Astrocyte (in vitro differentiated cells and primary cell): ENCODE measurements at regions not wholly inside any gene's neighbourhood (a gene's known extent, or its start where the extent isn't known, plus 50 kb on each side); places are given as distances from the start of the nearest gene placed in this dataset.
A peak's percentile ranks its signal among the peaks of the same experiment; 100 is the strongest.

ENCODE experiments used
- DNase-seq: peaks from one replicate; pipeline ENCODE4 v3.0.0-alpha.2; 2010; ENCODE audit warnings: low read depth
- FAIRE-seq: peaks from 2 replicates; lab custom pipeline; 2011; peaks lifted over from hg19 to GRCh38; lab: Jason Lieb, UNC
- H2AFZ ChIP-seq: 2 replicates; pipeline ENCODE4 v1.6.0; 2012; ENCODE audit warnings: low read depth, low read length, inconsistent platforms
- H3K27ac ChIP-seq: 2 replicates; pipeline ENCODE4 v1.5.1; 2011; ENCODE audit warnings: low read depth, low read length, inconsistent platforms
- H3K27me3 ChIP-seq: 2 replicates; pipeline ENCODE4 v1.6.0; 2011; ENCODE audit warnings: low read length, inconsistent platforms; ENCODE audit not compliant: insufficient read depth
- H3K36me3 ChIP-seq: 2 replicates; pipeline ENCODE4 v1.5.1; 2011; ENCODE audit warnings: low read length, inconsistent platforms; ENCODE audit not compliant: insufficient read depth
- H3K4me1 ChIP-seq: 2 replicates; pipeline ENCODE4 v1.5.1; 2011; ENCODE audit warnings: low read length, inconsistent platforms; ENCODE audit not compliant: insufficient read depth
- H3K4me2 ChIP-seq: 2 replicates; pipeline ENCODE4 v1.6.0; 2012; ENCODE audit warnings: low read length, inconsistent platforms
- H3K4me3 ChIP-seq: 2 replicates; pipeline ENCODE4 v1.5.1; 2011; ENCODE audit warnings: low read depth, mild to moderate bottlenecking, low read length, inconsistent platforms; ENCODE audit not compliant: insufficient read depth
- H3K79me2 ChIP-seq: 2 replicates; pipeline ENCODE4 v1.6.0; 2012; ENCODE audit warnings: mild to moderate bottlenecking, low read length, inconsistent platforms; ENCODE audit not compliant: insufficient read depth
- H3K9ac ChIP-seq: 2 replicates; pipeline ENCODE4 v1.6.0; 2012; ENCODE audit warnings: mild to moderate bottlenecking, low read length, inconsistent platforms
- H3K9me3 ChIP-seq: 2 replicates; pipeline ENCODE4 v1.5.1; 2012; ENCODE audit warnings: low read depth, mild to moderate bottlenecking, low read length, inconsistent platforms; ENCODE audit not compliant: insufficient read depth
- H4K20me1 ChIP-seq: 2 replicates; pipeline ENCODE4 v1.6.0; 2012; ENCODE audit warnings: low read length, inconsistent platforms; ENCODE audit not compliant: insufficient read depth
- H3K27ac Mint-ChIP-seq: one replicate; pipeline ENCODE4 v1.8.0; 2021; ENCODE audit warnings: mild to moderate bottlenecking, mixed read lengths; ENCODE audit not compliant: unreplicated experiment
- H3K27me3 Mint-ChIP-seq: one replicate; pipeline ENCODE4 v1.8.0; 2021; ENCODE audit warnings: low read depth, mixed read lengths; ENCODE audit not compliant: unreplicated experiment
- H3K36me3 Mint-ChIP-seq: one replicate; pipeline ENCODE4 v1.8.0; 2021; ENCODE audit warnings: low read depth, mixed read lengths; ENCODE audit not compliant: unreplicated experiment
- H3K4me1 Mint-ChIP-seq: one replicate; pipeline ENCODE4 v1.8.0; 2021; ENCODE audit warnings: low read depth, mixed read lengths; ENCODE audit not compliant: unreplicated experiment
- H3K4me3 Mint-ChIP-seq: one replicate; pipeline ENCODE4 v1.8.0; 2021; ENCODE audit warnings: mild to moderate bottlenecking, moderate library complexity, mixed read lengths; ENCODE audit not compliant: unreplicated experiment
- H3K9me3 Mint-ChIP-seq: one replicate; pipeline ENCODE4 v1.8.0; 2021; ENCODE audit warnings: mild to moderate bottlenecking, mixed read lengths; ENCODE audit not compliant: unreplicated experiment
- EZH2 ChIP-seq: IDR thresholded peaks from 2 replicates; pipeline ENCODE4 v1.6.1; 2012; ENCODE audit warnings: mild to moderate bottlenecking, low read length, inconsistent platforms; ENCODE audit not compliant: insufficient read depth
- TF ChIP-seq, protein P1 (sequence below): IDR thresholded peaks from 2 replicates; pipeline ENCODE4 v1.5.1; 2011; ENCODE audit warnings: low read depth, mild to moderate bottlenecking, inconsistent platforms, low read length, moderate library complexity; ENCODE audit not compliant: insufficient read depth

DNA sequence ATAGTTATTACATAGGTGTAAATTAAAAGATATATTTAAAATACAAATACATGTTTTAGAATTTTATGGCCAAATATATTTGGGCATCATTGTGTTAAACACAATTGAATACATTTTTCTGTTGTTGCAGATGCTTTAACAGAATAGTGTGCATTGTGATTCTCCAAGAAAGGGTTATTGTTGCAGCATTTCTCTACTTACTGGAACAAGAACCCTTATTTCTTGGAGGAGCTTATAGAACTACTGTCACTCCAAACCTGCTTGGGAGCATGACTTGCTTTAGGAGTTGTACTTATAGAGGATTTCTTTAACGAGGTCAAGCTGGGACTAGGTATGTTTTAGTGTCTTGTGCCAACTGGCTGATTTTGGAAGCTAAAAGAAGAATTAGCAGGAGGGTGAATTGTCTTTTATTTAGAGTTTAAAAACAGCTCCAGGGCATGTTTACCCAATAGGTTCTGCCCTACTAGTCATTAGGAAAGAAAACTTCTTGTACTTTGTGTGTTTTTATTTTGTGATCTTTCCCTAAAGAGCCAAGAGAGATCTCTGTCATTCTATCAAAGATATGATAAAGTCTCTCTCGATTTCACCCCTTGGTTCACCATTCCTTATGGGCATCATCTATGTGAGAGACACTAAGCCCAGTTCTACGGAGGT lies 279.8 kb upstream of the SALL1 start:
- Mint-ChIP-seq H3K4me3 (no peak overlapping the region), H3K36me3 (no peaks in the 10 kb centered on the region), H3K27ac (peak overlapping the region; percentile 8), H3K4me1 (peaks cover 23% of the 10 kb centered on the region), H3K9me3 (peaks cover 2% of the 10 kb centered on the region), H3K27me3 (peaks cover 10% of the 10 kb centered on the region)
- Histone ChIP-seq H3K9ac (peak overlapping the region; percentile 1), H4K20me1 (no peaks in the 10 kb centered on the region), H3K27me3 (no peaks in the 10 kb centered on the region), H3K4me1 (peaks cover 22% of the 10 kb centered on the region), H3K79me2 (no peaks in the 10 kb centered on the region), H3K36me3 (no peaks in the 10 kb centered on the region), H3K4me2 (peak overlapping the region; percentile 79), H3K9me3 (no peaks in the 10 kb centered on the region), H3K27ac (peak overlapping the region; percentile 49), H3K4me3 (peak overlapping the region; percentile 5), H2AFZ (no peak overlapping the region)
- FAIRE-seq (no peak), DNase-seq (no peak)
- TF ChIP-seq, protein P1, sequence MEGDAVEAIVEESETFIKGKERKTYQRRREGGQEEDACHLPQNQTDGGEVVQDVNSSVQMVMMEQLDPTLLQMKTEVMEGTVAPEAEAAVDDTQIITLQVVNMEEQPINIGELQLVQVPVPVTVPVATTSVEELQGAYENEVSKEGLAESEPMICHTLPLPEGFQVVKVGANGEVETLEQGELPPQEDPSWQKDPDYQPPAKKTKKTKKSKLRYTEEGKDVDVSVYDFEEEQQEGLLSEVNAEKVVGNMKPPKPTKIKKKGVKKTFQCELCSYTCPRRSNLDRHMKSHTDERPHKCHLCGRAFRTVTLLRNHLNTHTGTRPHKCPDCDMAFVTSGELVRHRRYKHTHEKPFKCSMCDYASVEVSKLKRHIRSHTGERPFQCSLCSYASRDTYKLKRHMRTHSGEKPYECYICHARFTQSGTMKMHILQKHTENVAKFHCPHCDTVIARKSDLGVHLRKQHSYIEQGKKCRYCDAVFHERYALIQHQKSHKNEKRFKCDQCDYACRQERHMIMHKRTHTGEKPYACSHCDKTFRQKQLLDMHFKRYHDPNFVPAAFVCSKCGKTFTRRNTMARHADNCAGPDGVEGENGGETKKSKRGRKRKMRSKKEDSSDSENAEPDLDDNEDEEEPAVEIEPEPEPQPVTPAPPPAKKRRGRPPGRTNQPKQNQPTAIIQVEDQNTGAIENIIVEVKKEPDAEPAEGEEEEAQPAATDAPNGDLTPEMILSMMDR, result no peak
- no peak for TF ChIP-seq EZH2

DNA sequence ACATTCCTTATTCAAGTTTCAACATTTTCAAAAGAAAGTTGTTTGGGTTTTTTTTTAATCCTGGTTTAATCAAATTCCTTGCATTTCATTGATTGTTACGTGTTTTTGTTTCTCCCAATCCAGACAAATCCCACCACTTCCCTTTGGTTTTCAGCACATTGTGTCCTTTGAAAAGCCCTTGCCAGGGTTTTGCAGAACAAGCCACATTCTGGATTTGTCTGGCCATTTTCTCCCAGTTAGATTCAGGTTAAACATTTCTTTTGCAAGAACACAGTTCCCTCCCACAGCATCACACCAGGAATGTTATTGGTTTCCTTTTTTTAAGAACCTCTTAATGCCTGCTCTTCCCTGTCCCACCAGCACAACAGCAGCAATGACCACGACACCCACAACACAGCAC lies 278.0 kb upstream of the SALL1 start:
- Histone ChIP-seq H3K79me2 (no peaks in the 10 kb centered on the region), H3K27me3 (no peaks in the 10 kb centered on the region), H2AFZ (no peak overlapping the region), H3K27ac (no peak overlapping the region), H3K4me1 (peaks cover 22% of the 10 kb centered on the region), H3K36me3 (no peaks in the 10 kb centered on the region), H3K4me2 (no peak overlapping the region), H4K20me1 (no peaks in the 10 kb centered on the region), H3K9ac (no peak overlapping the region), H3K9me3 (no peaks in the 10 kb centered on the region), H3K4me3 (no peak overlapping the region)
- TF ChIP-seq EZH2, result no peak
- TF ChIP-seq, protein P1, result no peak
- H3K27me3 Mint-ChIP-seq, result peaks cover 16% of the 10 kb centered on the region
- peaks cover 2% of the 10 kb centered on the region for H3K9me3 Mint-ChIP-seq
- DNase-seq (peak; percentile 66), FAIRE-seq (no peak)
- no peaks in the 10 kb centered on the region for H3K36me3 Mint-ChIP-seq
- H3K27ac Mint-ChIP-seq, result no peak overlapping the region
- H3K4me1 Mint-ChIP-seq, result peaks cover 21% of the 10 kb centered on the region
- H3K4me3 Mint-ChIP-seq, result no peak overlapping the region

DNA sequence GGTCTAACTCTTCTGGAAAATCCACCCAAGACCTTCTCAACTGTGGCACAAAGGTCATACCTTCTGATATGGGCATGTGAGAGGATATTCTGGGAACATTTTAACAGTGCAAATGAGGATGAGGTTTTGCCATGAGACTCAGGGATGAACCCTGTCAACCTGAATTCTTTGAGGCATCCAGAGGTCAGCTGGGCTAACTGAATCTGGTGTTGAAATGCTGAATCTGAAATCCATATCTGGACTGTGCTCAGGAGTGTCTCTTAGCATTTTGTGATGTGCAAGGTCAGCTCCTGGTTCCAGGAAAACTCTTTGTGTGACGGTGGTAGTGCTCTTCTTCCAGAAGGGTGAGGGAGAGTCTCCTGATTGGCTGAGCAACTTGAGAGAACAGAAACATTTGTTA lies 276.0 kb upstream of the SALL1 start:
- no peaks in the 10 kb centered on the region for H3K9me3 ChIP-seq
- no peak overlapping the region for H3K4me2 ChIP-seq
- FAIRE-seq (no peak), DNase-seq (no peak)
- Mint-ChIP-seq H3K27me3 (peaks cover 16% of the 10 kb centered on the region), H3K27ac (no peak overlapping the region), H3K4me3 (no peak overlapping the region), H3K36me3 (no peaks in the 10 kb centered on the region), H3K4me1 (peaks cover 20% of the 10 kb centered on the region), H3K9me3 (peaks cover 2% of the 10 kb centered on the region)
- no peak overlapping the region for H3K9ac ChIP-seq
- no peaks in the 10 kb centered on the region for H4K20me1 ChIP-seq
- H3K4me1 ChIP-seq, result peaks cover 17% of the 10 kb centered on the region
- H3K36me3 ChIP-seq, result no peaks in the 10 kb centered on the region
- H3K79me2 ChIP-seq, result no peaks in the 10 kb centered on the region
- no peak overlapping the region for H3K27ac ChIP-seq
- H3K4me3 ChIP-seq, result no peak overlapping the region
- H3K27me3 ChIP-seq, result no peaks in the 10 kb centered on the region
- H2AFZ ChIP-seq, result no peak overlapping the region
- no peak for TF ChIP-seq EZH2
- TF ChIP-seq, protein P1, result no peak
